Gastroesophageal sphincter (tissue), 3 donors: ENCODE measurements at regions not wholly inside any gene's neighbourhood (a gene's known extent, or its start where the extent isn't known, plus 50 kb on each side); places are given as distances from the start of the nearest gene placed in this dataset.

ENCODE experiments used
- CTCF ChIP-seq, 4 experiments: fragments of 200-600 bp in 2 of 4; fragments of 450-650 bp in 2 of 4; sonication (generic) in 1 of 4; IDR thresholded peaks; one replicate each; pipeline ENCODE4 v1.5.1; 2017 to 2019; ENCODE audit warnings: antibody characterized with exemption in 4 of 4, mild to moderate bottlenecking in 2 of 4, moderate library complexity in 2 of 4
- EP300 ChIP-seq: sonication (generic); formaldehyde crosslinking; IDR thresholded peaks from one replicate; pipeline ENCODE4 v1.6.1; 2017; ENCODE audit warnings: antibody characterized with exemption, mild to moderate bottlenecking
- POLR2A ChIP-seq, 2 donors: fragments of 450-650 bp; IDR thresholded peaks; one replicate each; pipeline ENCODE4 v1.6.1; 2017; ENCODE audit warnings: antibody characterized with exemption in 2 of 2, mild to moderate bottlenecking in 2 of 2, moderate library complexity in 1 of 2
- POLR2AphosphoS5 ChIP-seq: sonication (generic); formaldehyde crosslinking; IDR thresholded peaks from one replicate; pipeline ENCODE4 v1.6.1; 2017; ENCODE audit warnings: antibody characterized with exemption

GRCh38 chr2:71783815-71784214 is 330.5 kb downstream of the DYSF start:
- TF ChIP-seq CTCF (IDR thresholded peaks at IDR 0.05) (no peak), POLR2A (IDR thresholded peaks at IDR 0.05) (no peak), EP300 (no peak), POLR2AphosphoS5 (no peak)
